Activated naive CD4-positive, alpha-beta T cell treated with anti-CD3 and anti-CD28 coated beads, Interleukin-2, amount 50 U/mL, for 72 hours (primary cell): ENCODE measurements at regions not wholly inside any gene's neighbourhood (a gene's known extent, or its start where the extent isn't known, plus 50 kb on each side); places are given as distances from the start of the nearest gene placed in this dataset.
"Not testable (repeated sequence)": the region's sequence is repeated elsewhere in the genome, so short reads cannot be mapped to it uniquely, and the experiment has no call there.

Experiments
- ATAC-seq, 2 donors: fragments of 150-1000 bp; cut with Tn5 transposase; 2 replicates each; pipeline ENCODE4 v1.10.0; 2021; ENCODE audit warnings: mild to moderate bottlenecking in 2 of 2, moderate library complexity in 2 of 2
- DNase-seq, 2 donors: peaks; one replicate each; pipeline ENCODE4 v3.0.0; 2021 to 2022; ENCODE audit warnings: low spot score in 2 of 2
- H3K27ac Mint-ChIP-seq, 2 donors: one replicate each; pipeline ENCODE4 v1.8.0; 2022; ENCODE audit warnings: mild to moderate bottlenecking in 2 of 2, mixed read lengths in 2 of 2
- H3K36me3 Mint-ChIP-seq, 2 donors: one replicate each; pipeline ENCODE4 v1.8.0; 2022; ENCODE audit warnings: mixed read lengths in 2 of 2
- H3K9me3 Mint-ChIP-seq, 2 donors: one replicate each; pipeline ENCODE4 v1.8.0; 2022; ENCODE audit warnings: mixed read lengths in 2 of 2

DNA sequence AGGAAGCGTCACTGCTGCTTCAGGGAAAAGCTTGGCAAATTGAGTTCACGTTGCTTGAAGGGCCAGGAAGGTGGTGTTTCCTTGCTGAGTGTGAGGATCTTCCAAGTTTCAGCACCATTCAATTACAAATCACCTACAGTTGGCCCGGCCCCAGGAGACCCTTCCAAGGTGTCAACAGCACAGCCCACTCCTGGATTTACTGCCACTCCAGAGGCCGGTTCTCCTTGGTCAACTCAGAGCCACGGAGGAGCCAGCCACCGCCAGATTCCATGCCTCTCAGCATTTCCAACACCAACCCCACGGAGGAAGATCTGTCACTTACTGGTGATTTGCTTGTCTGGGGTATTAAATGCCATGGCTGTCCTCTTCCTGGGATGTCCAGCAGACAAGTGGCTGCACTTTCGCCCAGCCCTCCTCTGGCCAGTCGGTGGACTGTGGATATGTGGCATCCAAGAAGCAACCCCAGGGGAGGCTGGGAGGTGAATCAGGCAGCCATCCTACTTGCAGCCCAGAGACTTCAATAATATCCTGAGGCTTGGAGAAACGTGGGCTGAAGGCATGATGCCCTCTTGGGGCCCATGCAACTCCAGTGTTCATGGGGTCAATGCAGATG lies 74.1 kb upstream of the SHANK2 start:
- no peak overlapping the region for H3K27ac Mint-ChIP-seq
- no peak for DNase-seq
- no peaks in the 10 kb centered on the region for H3K36me3 Mint-ChIP-seq
- H3K9me3 Mint-ChIP-seq: peaks cover 0 to 3% of the 10 kb centered on the region in 2 donors
- ATAC-seq: no peak

DNA sequence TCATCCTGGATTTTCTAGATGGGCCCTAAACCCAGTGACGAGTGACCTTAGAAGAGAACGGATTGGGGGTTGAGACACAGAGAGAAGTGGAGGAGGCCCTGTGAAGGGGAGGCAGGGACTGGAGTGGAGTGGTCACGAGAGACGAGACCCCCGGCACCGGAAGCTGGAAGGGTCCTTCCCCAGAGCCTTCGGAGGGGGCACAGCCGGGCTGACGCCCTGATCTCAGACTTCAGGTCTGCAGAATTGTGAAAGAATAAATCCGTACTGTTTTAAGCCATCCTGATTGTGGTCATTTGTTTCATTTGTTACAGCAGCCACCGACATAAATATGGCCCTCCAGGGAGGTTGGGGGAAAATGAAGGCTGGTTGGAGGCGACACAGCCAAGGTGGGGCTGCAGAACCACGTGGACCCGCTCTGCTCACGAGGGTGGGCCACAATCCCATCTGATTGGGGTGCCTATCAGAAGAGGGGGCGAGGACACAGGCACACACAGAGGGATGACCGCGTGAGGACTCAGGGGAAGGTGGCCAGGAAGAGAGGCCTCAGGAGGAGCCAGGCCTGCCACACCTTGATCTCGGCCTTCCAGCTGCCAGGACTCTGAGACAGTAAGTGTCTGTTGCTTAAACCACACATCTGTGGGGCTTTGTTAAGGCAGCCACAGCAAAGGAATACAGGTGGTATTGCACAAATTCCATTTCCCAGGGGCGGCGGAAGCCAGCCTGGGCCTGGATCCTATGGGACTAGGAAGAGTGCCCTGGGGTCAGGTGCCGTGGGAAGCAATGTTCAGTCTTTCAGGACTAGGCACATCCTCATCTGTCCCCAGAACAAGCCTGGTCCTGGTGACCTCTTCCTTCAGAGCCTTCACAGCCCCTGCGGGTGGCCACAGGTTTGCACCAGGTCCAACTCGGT lies 73.3 kb upstream of the SHANK2 start:
- no peaks in the 10 kb centered on the region for H3K36me3 Mint-ChIP-seq
- DNase-seq (peak in 1 of 2 donors; percentile 6), ATAC-seq (no peak)
- no peak overlapping the region for H3K27ac Mint-ChIP-seq
- no peaks in the 10 kb centered on the region for H3K9me3 Mint-ChIP-seq

DNA sequence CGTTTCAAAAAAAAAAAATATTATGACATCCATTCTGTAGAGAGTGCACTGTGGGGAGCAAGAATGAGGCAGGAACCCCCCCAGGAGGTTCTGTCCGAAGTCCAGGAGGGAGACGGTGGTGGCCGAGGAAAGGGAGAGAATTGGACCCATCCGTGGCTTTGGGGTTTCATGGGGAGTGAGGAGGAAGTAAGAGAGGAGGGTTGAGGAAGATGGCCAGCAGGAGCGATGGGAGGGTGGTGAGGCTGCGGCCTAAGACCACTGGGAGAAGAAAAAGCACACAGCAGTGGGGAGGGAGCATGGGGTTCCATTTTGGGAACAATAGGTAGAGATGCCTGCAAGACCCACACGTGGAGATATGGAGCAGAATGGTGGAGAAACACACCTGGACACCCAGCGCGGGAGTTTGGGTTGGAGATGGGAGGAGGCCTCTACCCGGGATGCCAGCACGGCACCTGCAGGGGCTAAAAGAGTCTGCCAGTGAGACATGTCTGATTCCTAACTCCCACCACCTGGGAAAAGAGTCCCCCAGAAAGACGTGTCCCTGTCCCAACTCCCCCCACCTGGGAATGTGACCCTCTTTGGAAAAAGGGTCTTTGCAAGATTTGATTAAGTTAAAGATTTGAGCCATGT lies 72.5 kb upstream of the SHANK2 start:
- Mint-ChIP-seq H3K36me3 (no peaks in the 10 kb centered on the region), H3K27ac (no peak overlapping the region), H3K9me3 (no peaks in the 10 kb centered on the region)
- DNase-seq: peak in 1 of 2 donors; percentile 11
- no peak for ATAC-seq

- ATAC-seq: no peak
- Mint-ChIP-seq H3K27ac (no peak overlapping the region), H3K9me3 (peaks cover under 1 to 4% of the 10 kb centered on the region in 2 donors), H3K36me3 (peaks cover 0 to 5% of the 10 kb centered on the region in 2 donors)
- peak in 1 of 2 donors; percentile 25 for DNase-seq
Measured at GRCh38 chr11:71323876-71324526, 71.6 kb upstream of the SHANK2 start.

DNA sequence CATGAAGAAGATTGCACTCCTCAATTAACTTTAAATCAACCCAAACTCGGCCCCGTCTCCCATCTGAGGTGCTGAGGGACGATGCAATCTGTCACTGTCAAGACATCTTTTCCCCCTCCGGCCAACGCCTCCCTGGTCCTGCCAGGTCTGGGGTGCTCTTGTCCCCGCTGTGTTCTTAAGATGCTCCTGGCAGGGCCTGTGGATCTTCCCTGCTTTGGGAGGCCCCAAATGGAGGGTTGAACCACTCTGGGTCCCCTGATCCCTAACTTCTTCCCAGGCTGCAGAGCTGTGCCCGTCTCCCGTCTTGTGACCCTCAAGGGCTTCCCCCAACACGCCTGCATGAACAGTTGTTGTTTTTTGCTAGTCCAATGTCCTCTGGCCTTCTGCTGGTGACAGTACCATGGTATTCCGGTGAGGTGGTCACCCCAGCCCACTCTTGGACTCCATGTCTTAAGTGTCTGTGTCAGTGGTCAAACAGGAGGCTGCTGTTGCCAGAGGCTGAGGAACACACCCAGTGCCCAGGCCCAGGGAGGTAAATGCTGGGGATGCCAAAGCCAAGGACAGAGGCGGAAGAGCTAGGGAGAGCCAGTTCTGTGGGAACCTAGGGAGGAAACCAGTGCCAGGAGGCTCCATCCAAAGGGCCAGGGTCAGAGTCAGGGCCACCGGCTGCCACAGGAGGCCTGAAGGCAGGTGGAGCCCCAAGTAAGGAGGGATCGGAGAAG lies 70.6 kb upstream of the SHANK2 start:
- no peak for ATAC-seq
- no peak overlapping the region for H3K27ac Mint-ChIP-seq
- peaks cover 7% of the 10 kb centered on the region in 2 donors for H3K9me3 Mint-ChIP-seq
- no peak for DNase-seq
- peaks cover 0 to 12% of the 10 kb centered on the region in 2 donors for H3K36me3 Mint-ChIP-seq

- Mint-ChIP-seq H3K9me3 (peaks cover 12 to 13% of the 10 kb centered on the region in 2 donors), H3K27ac (no peak overlapping the region), H3K36me3 (peaks cover 6 to 16% of the 10 kb centered on the region in 2 donors)
- DNase-seq: no peak
- ATAC-seq: no peak
Measured at GRCh38 chr11:71322192-71322735, 69.9 kb upstream of the SHANK2 start.

DNA sequence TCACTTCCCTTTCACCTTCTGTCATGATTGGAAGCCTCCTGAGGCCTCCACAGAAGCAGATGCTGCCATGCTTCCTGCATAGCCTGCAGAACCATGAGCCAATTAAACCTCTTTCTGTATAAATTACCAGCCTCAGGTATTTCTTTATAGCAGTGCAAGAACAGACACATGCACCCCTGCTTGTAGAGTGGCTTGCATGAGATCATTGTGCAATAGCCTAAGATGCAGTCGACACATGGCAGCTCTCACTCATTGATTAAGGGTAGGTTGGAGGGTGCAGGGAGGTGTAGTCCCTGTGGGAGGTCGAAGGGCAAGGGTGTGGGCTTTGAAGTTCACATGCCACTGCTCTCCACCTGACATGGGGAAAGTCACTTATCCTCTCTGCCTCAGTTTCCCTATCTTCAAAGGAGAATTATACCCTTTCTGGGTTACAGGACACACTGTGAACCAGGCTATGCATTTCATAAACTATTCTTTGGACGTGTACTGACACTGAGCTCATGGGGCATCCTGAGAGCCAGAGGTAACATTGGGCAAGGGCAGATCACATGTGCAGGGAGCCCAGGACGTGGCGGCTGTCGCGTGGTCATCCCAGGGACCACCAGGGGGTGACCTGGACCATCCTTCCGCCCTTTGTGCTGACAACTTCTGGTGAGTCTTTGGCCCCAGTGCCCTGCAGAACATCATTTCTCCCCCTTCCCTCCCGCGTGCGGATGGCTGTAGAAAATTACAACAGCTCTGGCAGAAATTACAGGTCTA lies 69.2 kb upstream of the SHANK2 start:
- Mint-ChIP-seq H3K36me3 (peaks cover 7 to 16% of the 10 kb centered on the region in 2 donors), H3K9me3 (peaks cover 13 to 14% of the 10 kb centered on the region in 2 donors), H3K27ac (no peak overlapping the region)
- ATAC-seq (no peak), DNase-seq (no peak)

- Mint-ChIP-seq H3K9me3 (peaks cover 13 to 14% of the 10 kb centered on the region in 2 donors), H3K36me3 (peaks cover 7 to 16% of the 10 kb centered on the region in 2 donors), H3K27ac (no peak overlapping the region)
- ATAC-seq: no peak
- no peak for DNase-seq
Measured at GRCh38 chr11:71316701-71317100, 64.3 kb upstream of the SHANK2 start.

DNA sequence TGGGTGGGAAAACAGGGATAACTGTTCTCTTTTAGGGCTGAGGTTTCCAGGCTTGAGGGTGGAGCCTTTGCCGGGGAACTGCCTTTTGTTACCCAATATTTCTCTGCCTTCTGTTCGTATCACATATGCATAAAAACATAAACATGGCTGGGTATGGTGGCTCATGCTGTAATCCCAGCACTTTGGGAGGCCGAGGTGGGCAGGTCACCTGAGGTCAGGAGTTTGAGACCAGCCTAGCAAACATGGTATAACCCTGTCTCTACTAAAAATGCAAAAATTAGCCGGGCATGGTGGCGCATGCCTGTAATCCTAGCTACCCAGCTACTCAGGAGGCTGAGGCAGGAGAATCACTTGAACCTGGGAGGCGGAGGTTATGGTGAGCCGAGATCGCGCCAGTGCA lies 60.2 kb upstream of the SHANK2 start:
- H3K27ac Mint-ChIP-seq, H3K36me3 Mint-ChIP-seq, H3K9me3 Mint-ChIP-seq, ATAC-seq: not testable (repeated sequence)
- peak in 1 of 2 donors; percentile 28 for DNase-seq

DNA sequence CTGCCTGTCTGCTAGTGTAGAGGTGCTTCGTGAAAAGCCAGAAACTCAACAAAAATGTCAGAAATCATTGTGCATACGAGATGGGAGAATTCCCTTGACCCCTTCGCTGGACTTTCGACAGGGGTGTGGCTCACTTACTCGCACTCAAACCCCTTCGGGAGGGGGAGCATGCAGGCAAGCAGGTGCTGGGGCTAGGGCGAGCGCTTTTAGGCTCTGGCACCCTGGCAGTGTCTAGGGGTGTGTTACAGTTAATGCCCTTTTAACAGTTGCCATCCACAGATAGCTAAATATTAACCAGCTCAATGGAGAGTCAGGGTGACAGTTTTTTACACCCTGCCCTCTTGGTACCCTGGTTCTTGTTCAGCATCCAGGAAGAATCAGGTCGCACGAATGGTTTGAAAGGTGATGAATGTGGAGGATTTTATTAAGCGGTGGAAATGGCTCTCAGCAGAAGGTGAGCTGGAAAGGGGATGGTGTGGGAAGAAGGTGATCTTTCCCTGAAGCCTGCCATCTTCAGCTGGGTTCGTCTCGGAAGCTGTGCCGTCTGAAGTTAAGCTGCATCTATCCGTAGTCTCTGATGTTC lies 59.6 kb upstream of the SHANK2 start:
- H3K27ac Mint-ChIP-seq: peak overlapping the region in 1 of 2 donors; percentile 37
- no peak for ATAC-seq
- DNase-seq: peak in 1 of 2 donors; percentile 23
- no peaks in the 10 kb centered on the region for H3K9me3 Mint-ChIP-seq
- H3K36me3 Mint-ChIP-seq: no peaks in the 10 kb centered on the region

GRCh38 chr11:71311176-71311925 lies 59.0 kb upstream of the SHANK2 start:
- H3K27ac Mint-ChIP-seq: no peak overlapping the region
- DNase-seq: peak in 1 of 2 donors; percentile 18

DNA sequence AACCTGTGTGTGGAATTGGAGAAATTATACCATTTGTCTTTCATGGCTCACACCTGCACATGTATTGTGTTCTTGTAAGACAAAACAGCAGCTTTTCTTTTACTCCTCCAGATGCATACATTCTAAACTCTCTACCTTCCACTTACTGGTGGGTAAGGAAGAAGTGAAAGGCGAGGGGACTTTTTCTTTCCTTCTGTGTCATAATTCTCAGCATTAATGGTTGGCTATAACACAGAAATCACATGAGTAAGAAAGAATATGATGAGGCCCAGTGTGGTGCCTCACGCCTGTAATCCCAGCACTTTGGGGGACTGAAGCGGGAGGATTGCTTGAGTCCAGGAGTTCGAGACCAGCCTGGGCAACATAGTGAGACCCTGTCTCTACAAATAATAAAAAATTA lies 57.8 kb upstream of the SHANK2 start:
- no peak for ATAC-seq
- no peaks in the 10 kb centered on the region for H3K36me3 Mint-ChIP-seq
- no peak overlapping the region for H3K27ac Mint-ChIP-seq
- DNase-seq: no peak
- no peaks in the 10 kb centered on the region for H3K9me3 Mint-ChIP-seq

More at GRCh38 chr11:71311176-71311925, 59.0 kb upstream of the SHANK2 start:
- Mint-ChIP-seq H3K36me3 (no peaks in the 10 kb centered on the region), H3K9me3 (no peaks in the 10 kb centered on the region)
- ATAC-seq: no peak

GRCh38 chr11:71309611-71310010 lies 57.2 kb upstream of the SHANK2 start:
- DNase-seq: peak in 1 of 2 donors; percentile 13
- no peaks in the 10 kb centered on the region for H3K9me3 Mint-ChIP-seq
- ATAC-seq: no peak
- H3K36me3 Mint-ChIP-seq: no peaks in the 10 kb centered on the region
- no peak overlapping the region for H3K27ac Mint-ChIP-seq

DNA sequence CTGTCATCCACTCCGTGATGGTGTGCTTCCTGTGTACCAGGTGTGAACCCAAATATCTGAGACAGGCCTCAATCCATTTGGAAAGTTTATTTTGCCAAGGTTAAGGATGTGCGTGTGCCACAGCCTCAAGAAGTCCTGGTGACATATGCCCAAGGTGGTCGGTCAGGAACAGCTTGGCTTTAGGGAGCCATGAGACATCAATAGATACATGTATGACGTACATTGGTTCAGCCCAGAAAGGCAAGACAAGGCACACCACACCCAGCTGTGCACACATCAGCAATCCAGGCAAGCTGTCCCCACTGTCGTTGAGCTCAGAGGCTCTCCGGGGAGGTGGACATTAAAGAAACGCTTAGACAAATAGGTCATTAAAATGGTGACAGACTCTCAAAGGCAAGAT lies 56.8 kb upstream of the SHANK2 start:
- Mint-ChIP-seq H3K9me3 (no peaks in the 10 kb centered on the region), H3K27ac (no peak overlapping the region), H3K36me3 (no peaks in the 10 kb centered on the region)
- DNase-seq (no peak), ATAC-seq (no peak)
